HepG2 (cell line): ENCODE measurements at regions not wholly inside any gene's neighbourhood (a gene's known extent, or its start where the extent isn't known, plus 50 kb on each side); places are given as distances from the start of the nearest gene placed in this dataset.

ENCODE experiments used
- ATAC-seq: fragments of 200-7000 bp; cut with Tn5 transposase; 3 replicates; pipeline ENCODE4 v1.9.1; 2020; ENCODE audit warnings: mild to moderate bottlenecking, moderate library complexity
- BruUV-seq: library from RNA; stranded (reverse); fragments of 400-500 nt; replicated peaks from 2 replicates; lab custom pipeline; 2021; lab: Mats Ljungman, UMichigan
- CTCF ChIA-PET: fragments of 300-600 bp; formaldehyde crosslinking; extraction: SDS; loops from one replicate; lab custom pipeline; 2021; ENCODE audit warnings: low total read pairs, inconsistent platforms, low intra/inter-chr PET ratio; lab: Yijun Ruan, JAX
- POLR2A ChIA-PET: fragments of 350-600 bp; sonication (Branson Sonifier 250); formaldehyde crosslinking; loops from one replicate; lab custom pipeline; 2020; ENCODE audit warnings: antibody characterized with exemption, inconsistent platforms; lab: Yijun Ruan, JAX
- DNase-seq: peaks from one replicate; pipeline ENCODE4 v3.0.0-alpha.2; 2015; ENCODE audit warnings: low spot score
- FAIRE-seq: peaks from 3 replicates; lab custom pipeline; 2011; peaks lifted over from hg19 to GRCh38; lab: Jason Lieb, UNC
- H2AFZ ChIP-seq: one replicate; pipeline ENCODE4 v1.6.1; 2011; ENCODE audit warnings: low read length, inconsistent platforms
- H3K27ac ChIP-seq: fragments of 300-600 bp; 3 replicates; pipeline ENCODE4 v1.8.0; 2011; ENCODE audit warnings: mixed run types, mild to moderate bottlenecking, mixed read lengths, low read length, inconsistent platforms; ENCODE audit not compliant: insufficient read depth; ENCODE audit errors: extremely low read length
- H3K27me3 ChIP-seq, 2 experiments: fragments of 200-600 bp in 1 of 2; 2 replicates in 1 of 2; 3 replicates in 1 of 2; pipeline versions ENCODE4 v1.6.0 to v1.8.0; 2011; ENCODE audit warnings: low read length in 2 of 2, mild to moderate bottlenecking in 2 of 2, moderate library complexity in 2 of 2, inconsistent platforms in 1 of 2; ENCODE audit not compliant: insufficient read depth in 2 of 2, control insufficient read depth in 1 of 2
- H3K36me3 ChIP-seq, 2 experiments: fragments of 200-600 bp in 1 of 2; replicated peaks in 1 of 2; 2 replicates in 1 of 2; 3 replicates in 1 of 2; pipeline versions ENCODE4 v1.5.1 to v1.8.0; 2011; ENCODE audit warnings: low read length in 2 of 2, inconsistent platforms in 1 of 2; ENCODE audit not compliant: insufficient read depth in 2 of 2, control insufficient read depth in 1 of 2
- H3K4me1 ChIP-seq: 2 replicates; pipeline ENCODE4 v1.5.1; 2012; ENCODE audit warnings: low read length, inconsistent platforms; ENCODE audit not compliant: insufficient read depth
- H3K4me2 ChIP-seq: 2 replicates; pipeline ENCODE4 v1.6.0; 2011; ENCODE audit warnings: low read depth, low read length, inconsistent platforms
- H3K4me3 ChIP-seq, 3 experiments: fragments of 200-600 bp in 1 of 3; sonication (generic), shearing (Covaris generic) in 1 of 3; replicated peaks in 1 of 3; 2 replicates each; pipeline ENCODE4 v1.5.1; 2011 to 2016; ENCODE audit warnings: low read length in 3 of 3, inconsistent platforms in 2 of 3, low read depth in 2 of 3, mild to moderate bottlenecking in 2 of 3, control low read depth in 1 of 3, mixed read lengths in 1 of 3; ENCODE audit not compliant: insufficient read depth in 1 of 3
- H3K79me2 ChIP-seq: one replicate; pipeline ENCODE4 v1.6.1; 2011; ENCODE audit warnings: low read length, inconsistent platforms; ENCODE audit not compliant: insufficient read depth
- H3K9ac ChIP-seq: 2 replicates; pipeline ENCODE4 v1.6.0; 2011; ENCODE audit warnings: mild to moderate bottlenecking, low read depth, low read length, inconsistent platforms; ENCODE audit not compliant: insufficient read depth
- H3K9me3 ChIP-seq: 2 replicates; pipeline ENCODE4 v1.5.1; 2012; ENCODE audit warnings: mild to moderate bottlenecking, low read length
- H4K20me1 ChIP-seq: 2 replicates; pipeline ENCODE4 v1.6.0; 2011; ENCODE audit warnings: inconsistent platforms, mild to moderate bottlenecking, low read length, moderate library complexity; ENCODE audit not compliant: insufficient read depth
- EP300 ChIP-seq, 3 experiments: sonication (generic) in 1 of 3; formaldehyde crosslinking in 1 of 3; IDR thresholded peaks; 2 replicates each; pipeline versions ENCODE4 v1.5.1 to v1.6.1; 2011 to 2020; ENCODE audit warnings: low read depth in 2 of 3, low read length in 2 of 3, borderline replicate concordance in 1 of 3, improper control_type of control experiment in 1 of 3, mild to moderate bottlenecking in 1 of 3, missing genetic modification reagents in 1 of 3, moderate library complexity in 1 of 3
- ERF ChIP-seq: IDR thresholded peaks from 2 replicates; pipeline ENCODE4 v1.6.1; 2018; ENCODE audit warnings: missing biosample characterization, missing genetic modification reagents
- LCORL ChIP-seq, 2 experiments: fragments of 450-650 bp in 1 of 2; sonication (generic) in 1 of 2; formaldehyde crosslinking in 1 of 2; IDR thresholded peaks; 2 replicates each; pipeline versions ENCODE4 v1.5.0 to v1.6.1; 2017 to 2020; ENCODE audit warnings: antibody characterized with exemption in 1 of 2, missing genetic modification reagents in 1 of 2
- NFE2 ChIP-seq: sonication (generic); formaldehyde crosslinking; IDR thresholded peaks from 2 replicates; pipeline ENCODE4 v1.4.0; 2020; ENCODE audit warnings: missing genetic modification reagents
- PTBP1 ChIP-seq: fragments of 200-400 bp; formaldehyde crosslinking; IDR thresholded peaks from 2 replicates; pipeline ENCODE4 v1.6.1; 2018; ENCODE audit warnings: low read length, low read depth; ENCODE audit not compliant: poor library complexity, severe bottlenecking
- SALL2 ChIP-seq: sonication (generic); formaldehyde crosslinking; IDR thresholded peaks from 2 replicates; pipeline ENCODE4 v1.8.1; 2023; ENCODE audit warnings: mild to moderate bottlenecking, missing genetic modification reagents, inconsistent platforms
- TSC22D2 ChIP-seq: sonication (generic); formaldehyde crosslinking; IDR thresholded peaks from 2 replicates; pipeline ENCODE4 v1.5.1; 2020; ENCODE audit warnings: missing genetic modification reagents, mild to moderate bottlenecking, borderline replicate concordance
- ZNF20 ChIP-seq: sonication (generic); formaldehyde crosslinking; IDR thresholded peaks from 2 replicates; pipeline ENCODE4 v1.4.0; 2020; ENCODE audit warnings: mild to moderate bottlenecking, moderate library complexity, missing genetic modification reagents
- ZNF205 ChIP-seq: IDR thresholded peaks from 2 replicates; pipeline ENCODE4 v1.6.1; 2018; ENCODE audit warnings: missing biosample characterization, missing genetic modification reagents
- ZNF224 ChIP-seq: sonication (generic); formaldehyde crosslinking; IDR thresholded peaks from 2 replicates; pipeline ENCODE4 v1.5.0; 2020; ENCODE audit warnings: mild to moderate bottlenecking, missing genetic modification reagents
- ZNF335 ChIP-seq: sonication (generic); formaldehyde crosslinking; IDR thresholded peaks from 2 replicates; pipeline ENCODE4 v1.4.0; 2020; ENCODE audit warnings: missing genetic modification reagents
- ZNF496 ChIP-seq: sonication (generic); formaldehyde crosslinking; IDR thresholded peaks from 2 replicates; pipeline ENCODE4 v1.8.1; 2023; ENCODE audit warnings: mild to moderate bottlenecking, moderate library complexity, missing genetic modification reagents; ENCODE audit not compliant: insufficient replicate concordance
- ZNF790 ChIP-seq: sonication (generic); formaldehyde crosslinking; IDR thresholded peaks from 2 replicates; pipeline ENCODE4 v1.8.0; 2022; ENCODE audit warnings: missing genetic modification reagents, mild to moderate bottlenecking, borderline replicate concordance
- WGBS: methylation state at CpG from one replicate; pipeline ENCODE4 v1.1.6; 2017; ENCODE audit warnings: low lambda C conversion rate; 5-methylcytosine and 5-hydroxymethylcytosine counted together
- in situ Hi-C: cut with HindIII; loops from 2 replicates; pipeline ENCODE4 v1.10.0; 2017; ENCODE audit warnings: low pct_unique_long_range_greater_than_20kb; ENCODE audit not compliant: extremely low pct_ligation_motif_present
- intact Hi-C: fragments of 100-400 bp; cut with micrococcal nuclease; formaldehyde crosslinking; loops from one replicate; pipeline ENCODE4 v1.10.0; 2022; ENCODE audit not compliant: unreplicated experiment
- TF ChIP-seq, protein P1 (sequence below): fragments of 450-650 bp; IDR thresholded peaks from 2 replicates; pipeline ENCODE4 v1.6.1; 2016
- TF ChIP-seq, protein P2 (sequence below), 2 experiments: sonication (generic) in 1 of 2; formaldehyde crosslinking in 1 of 2; IDR thresholded peaks; 2 replicates each; pipeline versions ENCODE4 v1.4.0 to v1.6.1; 2018 to 2020; ENCODE audit warnings: missing genetic modification reagents in 2 of 2, borderline replicate concordance in 1 of 2, low read depth in 1 of 2, mild to moderate bottlenecking in 1 of 2, missing biosample characterization in 1 of 2

DNA sequence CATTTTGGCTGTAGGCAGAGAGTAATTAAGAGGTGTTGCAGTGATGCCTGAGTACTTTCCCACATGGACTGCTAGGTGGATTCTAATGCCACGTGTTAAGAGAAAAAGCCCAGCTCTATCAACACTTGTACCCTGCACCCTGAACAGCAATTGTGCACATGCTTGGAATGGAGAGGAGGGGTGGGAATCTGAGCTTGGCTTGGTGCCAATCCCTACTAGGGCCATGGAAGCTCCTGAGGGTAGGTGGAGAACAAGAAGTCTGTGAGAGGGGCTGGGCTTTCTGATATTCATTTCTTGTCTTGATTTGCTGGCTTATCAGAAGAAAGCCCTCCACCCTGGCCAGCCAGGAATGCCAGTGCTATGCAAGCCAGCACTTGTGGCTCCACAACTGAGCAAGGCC is 292.2 kb downstream of the KCNS3 start:
- 0% methylated on average over 1 of the region's 1 CpG for WGBS
- TF ChIP-seq ZNF224 (CRISPR knock-in tag) (no peak), SALL2 (no peak), ZNF496 (CRISPR knock-in tag) (no peak), LCORL (IDR thresholded peaks at IDR 0.05) (peak; percentile 18; the same call in 1 of the 2 replicates), LCORL (CRISPR knock-in tag; IDR thresholded peaks at IDR 0.05) (no peak), ZNF790 (CRISPR knock-in tag) (no peak), ZNF205 (no peak), ZNF335 (CRISPR knock-in tag) (no peak), ERF (no peak)
- TF ChIP-seq, protein P1, sequence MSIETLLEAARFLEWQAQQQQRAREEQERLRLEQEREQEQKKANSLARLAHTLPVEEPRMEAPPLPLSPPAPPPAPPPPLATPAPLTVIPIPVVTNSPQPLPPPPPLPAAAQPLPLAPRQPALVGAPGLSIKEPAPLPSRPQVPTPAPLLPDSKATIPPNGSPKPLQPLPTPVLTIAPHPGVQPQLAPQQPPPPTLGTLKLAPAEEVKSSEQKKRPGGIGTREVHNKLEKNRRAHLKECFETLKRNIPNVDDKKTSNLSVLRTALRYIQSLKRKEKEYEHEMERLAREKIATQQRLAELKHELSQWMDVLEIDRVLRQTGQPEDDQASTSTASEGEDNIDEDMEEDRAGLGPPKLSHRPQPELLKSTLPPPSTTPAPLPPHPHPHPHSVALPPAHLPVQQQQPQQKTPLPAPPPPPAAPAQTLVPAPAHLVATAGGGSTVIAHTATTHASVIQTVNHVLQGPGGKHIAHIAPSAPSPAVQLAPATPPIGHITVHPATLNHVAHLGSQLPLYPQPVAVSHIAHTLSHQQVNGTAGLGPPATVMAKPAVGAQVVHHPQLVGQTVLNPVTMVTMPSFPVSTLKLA: peak; percentile 58; the same call in 1 of the 2 replicates
- no peaks in the 10 kb centered on the region for H3K79me2 ChIP-seq
- no peak overlapping the region for H3K27ac ChIP-seq
- CTCF ChIA-PET: no interaction called here
- no peaks in the 10 kb centered on the region for H3K4me1 ChIP-seq
- FAIRE-seq: no peak
- intact Hi-C loops: no loop called here
- DNase-seq: no peak
- POLR2A ChIA-PET: no interaction called here
- no peaks in the 10 kb centered on the region for H3K27me3 ChIP-seq
- no peaks in the 10 kb centered on the region for H3K9me3 ChIP-seq
- no peak overlapping the region for H2AFZ ChIP-seq
- BruUV-seq: no TSS peak
- in situ Hi-C loops: no loop called here
- H4K20me1 ChIP-seq: no peaks in the 10 kb centered on the region
- H3K4me2 ChIP-seq: no peak overlapping the region
- ATAC-seq: no peak
- no peak overlapping the region for H3K9ac ChIP-seq
- H3K36me3 ChIP-seq: no peaks in the 10 kb centered on the region
- H3K4me3 ChIP-seq: no peak overlapping the region

DNA sequence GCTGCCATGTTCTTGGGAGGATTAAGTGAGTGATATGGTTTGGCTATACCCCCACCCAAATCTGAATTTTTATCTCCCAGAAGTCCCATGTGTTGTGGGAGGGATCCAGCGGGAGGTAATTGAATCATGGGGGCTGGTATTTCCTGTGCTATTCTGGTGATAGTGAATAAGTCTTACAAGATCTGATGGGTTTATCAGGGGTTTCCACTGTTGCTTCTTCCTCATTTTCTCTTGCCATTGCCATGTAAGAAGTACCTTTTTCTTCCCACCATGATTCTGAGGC is 291.4 kb downstream of the KCNS3 start:
- in situ Hi-C loops (no loop called here), intact Hi-C loops (no loop called here)
- H3K27me3 ChIP-seq: no peaks in the 10 kb centered on the region
- no peaks in the 10 kb centered on the region for H3K79me2 ChIP-seq
- H3K9me3 ChIP-seq: no peaks in the 10 kb centered on the region
- H3K4me2 ChIP-seq: no peak overlapping the region
- no peak overlapping the region for H3K27ac ChIP-seq
- H3K4me1 ChIP-seq: no peaks in the 10 kb centered on the region
- WGBS: 67% methylated on average over 1 of the region's 1 CpG
- H3K4me3 ChIP-seq: no peak overlapping the region
- no peaks in the 10 kb centered on the region for H4K20me1 ChIP-seq
- ATAC-seq: no peak
- ChIA-PET CTCF (no interaction called here), POLR2A (no interaction called here)
- BruUV-seq: no TSS peak
- DNase-seq: no peak
- no peaks in the 10 kb centered on the region for H3K36me3 ChIP-seq
- H3K9ac ChIP-seq: no peak overlapping the region
- no peak for FAIRE-seq
- H2AFZ ChIP-seq: no peak overlapping the region
- no peak for TF ChIP-seq EP300 (IDR thresholded peaks at IDR 0.05; ENCODE audit: low read depth in 2 of 2, low read length in 2 of 2)
- no peak for TF ChIP-seq EP300 (CRISPR knock-in tag; IDR thresholded peaks at IDR 0.05; ENCODE audit: borderline replicate concordance)
- no peak for TF ChIP-seq NFE2 (CRISPR knock-in tag)
- no peak for TF ChIP-seq PTBP1
- TF ChIP-seq ZNF20: no peak
- TF ChIP-seq, protein P2, sequence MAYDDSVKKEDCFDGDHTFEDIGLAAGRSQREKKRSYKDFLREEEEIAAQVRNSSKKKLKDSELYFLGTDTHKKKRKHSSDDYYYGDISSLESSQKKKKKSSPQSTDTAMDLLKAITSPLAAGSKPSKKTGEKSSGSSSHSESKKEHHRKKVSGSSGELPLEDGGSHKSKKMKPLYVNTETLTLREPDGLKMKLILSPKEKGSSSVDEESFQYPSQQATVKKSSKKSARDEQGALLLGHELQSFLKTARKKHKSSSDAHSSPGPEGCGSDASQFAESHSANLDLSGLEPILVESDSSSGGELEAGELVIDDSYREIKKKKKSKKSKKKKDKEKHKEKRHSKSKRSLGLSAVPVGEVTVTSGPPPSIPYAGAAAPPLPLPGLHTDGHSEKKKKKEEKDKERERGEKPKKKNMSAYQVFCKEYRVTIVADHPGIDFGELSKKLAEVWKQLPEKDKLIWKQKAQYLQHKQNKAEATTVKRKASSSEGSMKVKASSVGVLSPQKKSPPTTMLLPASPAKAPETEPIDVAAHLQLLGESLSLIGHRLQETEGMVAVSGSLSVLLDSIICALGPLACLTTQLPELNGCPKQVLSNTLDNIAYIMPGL (CRISPR knock-in tag; IDR thresholded peaks at IDR 0.05; ENCODE audit: borderline replicate concordance in 1 of 2, low read depth in 1 of 2): no peak
- no peak for TF ChIP-seq TSC22D2 (CRISPR knock-in tag)
